NCI-H2081 treated with DMSO at 0.1 percent for 48 hours (cell line): ENCODE measurements at regions not wholly inside any gene's neighbourhood (a gene's known extent, or its start where the extent isn't known, plus 50 kb on each side); places are given as distances from the start of the nearest gene placed in this dataset.

ENCODE experiments used
- DNase-seq: peaks from one replicate; lab custom pipeline; 2025; lab: John Stamatoyannopoulos, UW

- no peak for DNase-seq
Observed at GRCh38 chr11:115722711-115723110, 218.5 kb upstream of the CADM1 start.

GRCh38 chr11:115721296-115721995, 217.2 kb upstream of the CADM1 start:
- no peak for DNase-seq

GRCh38 chr11:115720602-115721245, 216.5 kb upstream of the CADM1 start:
- no peak for DNase-seq

- no peak for DNase-seq
Observed at GRCh38 chr11:115718945-115719344, 214.7 kb upstream of the CADM1 start.

- no peak for DNase-seq
Observed at GRCh38 chr11:115718106-115718505, 213.9 kb upstream of the CADM1 start.

GRCh38 chr11:115716601-115717529, 212.7 kb upstream of the CADM1 start:
- DNase-seq: no peak

- no peak for DNase-seq
Observed at GRCh38 chr11:115716080-115716479, 211.9 kb upstream of the CADM1 start.

- DNase-seq: no peak
Observed at GRCh38 chr11:115715251-115715770, 211.1 kb upstream of the CADM1 start.

GRCh38 chr11:115712296-115712695, 208.1 kb upstream of the CADM1 start:
- DNase-seq: no peak

- no peak for DNase-seq
Observed at GRCh38 chr11:115710980-115711379, 206.8 kb upstream of the CADM1 start.

- DNase-seq: no peak
Observed at GRCh38 chr11:115710426-115710825, 206.2 kb upstream of the CADM1 start.

GRCh38 chr11:115709297-115709696, 205.1 kb upstream of the CADM1 start:
- DNase-seq: no peak

GRCh38 chr11:115707180-115707905, 203.1 kb upstream of the CADM1 start:
- no peak for DNase-seq

GRCh38 chr11:115706626-115707135, 202.5 kb upstream of the CADM1 start:
- no peak for DNase-seq

- no peak for DNase-seq
Observed at GRCh38 chr11:115705200-115705599, 201.0 kb upstream of the CADM1 start.

- no peak for DNase-seq
Observed at GRCh38 chr11:115700981-115701875, 197.0 kb upstream of the CADM1 start.

GRCh38 chr11:115700496-115700895, 196.3 kb upstream of the CADM1 start:
- DNase-seq: no peak

GRCh38 chr11:115699733-115700132, 195.5 kb upstream of the CADM1 start:
- DNase-seq: no peak

GRCh38 chr11:115699326-115699725, 195.1 kb upstream of the CADM1 start:
- no peak for DNase-seq

GRCh38 chr11:115698243-115698642, 194.0 kb upstream of the CADM1 start:
- DNase-seq: no peak

- DNase-seq: no peak
Observed at GRCh38 chr11:115696563-115696962, 192.3 kb upstream of the CADM1 start.
